Brain microvascular endothelial cell (primary cell): ENCODE measurements at regions not wholly inside any gene's neighbourhood (a gene's known extent, or its start where the extent isn't known, plus 50 kb on each side); places are given as distances from the start of the nearest gene placed in this dataset.
"Not testable (repeated sequence)": the region's sequence is repeated elsewhere in the genome, so short reads cannot be mapped to it uniquely, and the experiment has no call there.

Experiments used
- DNase-seq: peaks from one replicate; pipeline ENCODE4 v3.0.0-alpha.2; 2020
- H3K27ac ChIP-seq: fragments of 250-450 bp; sonication (Bioruptor Pico); 2 replicates; pipeline ENCODE4 v1.5.1; 2020; ENCODE audit warnings: mild to moderate bottlenecking, moderate library complexity
- H3K27me3 ChIP-seq: fragments of 250-450 bp; sonication (Bioruptor Pico); replicated peaks from 2 replicates; pipeline ENCODE4 v1.5.1; 2020; ENCODE audit warnings: mild to moderate bottlenecking
- H3K36me3 ChIP-seq: fragments of 250-450 bp; sonication (Bioruptor Pico); replicated peaks from 2 replicates; pipeline ENCODE4 v1.5.1; 2020; ENCODE audit warnings: mild to moderate bottlenecking
- H3K4me3 ChIP-seq: 2 replicates; pipeline ENCODE4 v1.5.1; 2011; ENCODE audit warnings: low read depth, mild to moderate bottlenecking, control low read depth, low read length, moderate library complexity
- in situ Hi-C: cut with HindIII; loops from 2 replicates; pipeline ENCODE4 v1.10.0; 2017; ENCODE audit warnings: low sequenced_read_pairs, low pct_ligation_motif_present
- TF ChIP-seq, protein P1 (sequence below): IDR thresholded peaks from 2 replicates; pipeline ENCODE4 v1.5.1; 2011; ENCODE audit warnings: low read depth, mild to moderate bottlenecking, moderate library complexity, low read length, control low read depth, inconsistent platforms; ENCODE audit errors: missing control alignments

DNA sequence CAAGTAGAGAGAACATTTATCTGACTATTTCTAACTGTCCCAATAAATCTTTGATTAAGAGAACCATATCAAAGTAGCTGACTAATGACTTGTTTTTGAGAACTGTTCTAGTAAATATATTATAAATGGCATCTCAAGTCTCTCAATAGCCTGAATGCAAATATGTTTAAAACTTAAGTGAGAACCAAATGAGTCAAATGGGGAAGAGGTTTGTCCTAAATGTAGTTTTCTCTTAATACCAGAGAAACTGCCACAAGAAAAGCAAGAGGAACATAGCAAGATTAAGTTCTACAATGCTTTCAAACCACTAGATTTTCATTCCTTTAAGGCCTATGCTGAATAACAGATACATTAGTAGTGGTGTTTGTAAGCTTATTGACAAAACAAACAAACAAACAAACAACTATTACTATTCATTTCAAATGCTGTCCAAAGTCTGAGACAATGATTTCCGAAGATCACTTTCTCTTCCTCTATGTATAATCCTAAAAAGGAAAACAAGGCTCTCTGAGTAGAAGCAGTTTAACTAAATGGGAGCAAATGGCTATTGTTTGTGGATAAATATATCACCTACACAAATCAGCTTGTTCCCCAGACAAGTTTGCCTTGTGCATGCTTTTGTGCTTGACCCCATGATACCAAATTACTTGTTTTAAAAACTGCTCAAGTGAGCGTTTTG lies 408.4 kb upstream of the EMCN start:
- Histone ChIP-seq H3K27ac (no peak overlapping the region), H3K27me3 (no peaks in the 10 kb centered on the region), H3K36me3 (no peaks in the 10 kb centered on the region), H3K4me3 (no peak overlapping the region)
- TF ChIP-seq, protein P1, sequence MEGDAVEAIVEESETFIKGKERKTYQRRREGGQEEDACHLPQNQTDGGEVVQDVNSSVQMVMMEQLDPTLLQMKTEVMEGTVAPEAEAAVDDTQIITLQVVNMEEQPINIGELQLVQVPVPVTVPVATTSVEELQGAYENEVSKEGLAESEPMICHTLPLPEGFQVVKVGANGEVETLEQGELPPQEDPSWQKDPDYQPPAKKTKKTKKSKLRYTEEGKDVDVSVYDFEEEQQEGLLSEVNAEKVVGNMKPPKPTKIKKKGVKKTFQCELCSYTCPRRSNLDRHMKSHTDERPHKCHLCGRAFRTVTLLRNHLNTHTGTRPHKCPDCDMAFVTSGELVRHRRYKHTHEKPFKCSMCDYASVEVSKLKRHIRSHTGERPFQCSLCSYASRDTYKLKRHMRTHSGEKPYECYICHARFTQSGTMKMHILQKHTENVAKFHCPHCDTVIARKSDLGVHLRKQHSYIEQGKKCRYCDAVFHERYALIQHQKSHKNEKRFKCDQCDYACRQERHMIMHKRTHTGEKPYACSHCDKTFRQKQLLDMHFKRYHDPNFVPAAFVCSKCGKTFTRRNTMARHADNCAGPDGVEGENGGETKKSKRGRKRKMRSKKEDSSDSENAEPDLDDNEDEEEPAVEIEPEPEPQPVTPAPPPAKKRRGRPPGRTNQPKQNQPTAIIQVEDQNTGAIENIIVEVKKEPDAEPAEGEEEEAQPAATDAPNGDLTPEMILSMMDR, result no peak
- in situ Hi-C loops, result no loop called here
- DNase-seq, result no peak

DNA sequence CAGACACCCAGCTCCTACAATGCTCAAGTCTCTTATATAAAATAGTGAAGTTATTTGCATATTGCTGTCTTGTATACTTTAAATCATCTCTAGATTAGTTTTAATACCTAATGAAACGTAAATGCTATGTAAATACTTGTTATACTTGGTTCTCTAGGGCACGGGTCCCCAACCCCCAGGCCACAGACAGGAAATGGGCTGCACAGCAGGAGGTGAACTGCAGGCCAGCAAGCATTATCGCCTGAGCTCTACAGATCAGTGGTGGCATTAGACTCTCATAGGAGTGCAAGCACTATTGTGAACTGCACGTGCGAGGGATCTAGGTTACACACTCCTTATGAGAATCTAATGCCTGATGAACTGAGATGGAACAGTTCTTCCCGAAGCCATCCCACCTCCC lies 395.9 kb upstream of the EMCN start:
- in situ Hi-C loops, result no loop called here
- Histone ChIP-seq H3K27me3 (no peaks in the 10 kb centered on the region), H3K27ac (no peak overlapping the region), H3K36me3 (no peaks in the 10 kb centered on the region), H3K4me3 (no peak overlapping the region)
- no peak for DNase-seq
- TF ChIP-seq, protein P1, result no peak

DNA sequence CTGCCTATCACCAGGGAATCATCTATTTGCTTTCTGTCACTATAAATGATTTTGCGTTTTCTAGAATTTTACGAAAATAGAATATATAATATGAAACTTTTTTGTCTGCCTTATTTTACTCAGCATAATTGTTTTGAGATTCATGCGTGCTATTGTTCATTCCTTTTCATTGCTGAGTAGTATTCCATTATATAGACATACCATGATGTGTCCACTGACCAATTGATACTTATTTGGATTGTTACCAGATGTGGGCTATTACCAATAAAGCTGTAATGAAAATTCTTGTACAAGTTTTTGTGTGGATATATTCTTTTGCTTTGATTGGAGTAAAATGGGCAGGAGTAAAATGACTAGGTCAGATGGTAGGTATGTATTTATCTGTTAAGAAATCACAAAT lies 390.7 kb upstream of the EMCN start:
- no peaks in the 10 kb centered on the region for H3K27me3 ChIP-seq
- in situ Hi-C loops, result no loop called here
- DNase-seq, result no peak
- TF ChIP-seq, protein P1, result no peak
- no peak overlapping the region for H3K27ac ChIP-seq
- no peak overlapping the region for H3K4me3 ChIP-seq
- no peaks in the 10 kb centered on the region for H3K36me3 ChIP-seq

DNA sequence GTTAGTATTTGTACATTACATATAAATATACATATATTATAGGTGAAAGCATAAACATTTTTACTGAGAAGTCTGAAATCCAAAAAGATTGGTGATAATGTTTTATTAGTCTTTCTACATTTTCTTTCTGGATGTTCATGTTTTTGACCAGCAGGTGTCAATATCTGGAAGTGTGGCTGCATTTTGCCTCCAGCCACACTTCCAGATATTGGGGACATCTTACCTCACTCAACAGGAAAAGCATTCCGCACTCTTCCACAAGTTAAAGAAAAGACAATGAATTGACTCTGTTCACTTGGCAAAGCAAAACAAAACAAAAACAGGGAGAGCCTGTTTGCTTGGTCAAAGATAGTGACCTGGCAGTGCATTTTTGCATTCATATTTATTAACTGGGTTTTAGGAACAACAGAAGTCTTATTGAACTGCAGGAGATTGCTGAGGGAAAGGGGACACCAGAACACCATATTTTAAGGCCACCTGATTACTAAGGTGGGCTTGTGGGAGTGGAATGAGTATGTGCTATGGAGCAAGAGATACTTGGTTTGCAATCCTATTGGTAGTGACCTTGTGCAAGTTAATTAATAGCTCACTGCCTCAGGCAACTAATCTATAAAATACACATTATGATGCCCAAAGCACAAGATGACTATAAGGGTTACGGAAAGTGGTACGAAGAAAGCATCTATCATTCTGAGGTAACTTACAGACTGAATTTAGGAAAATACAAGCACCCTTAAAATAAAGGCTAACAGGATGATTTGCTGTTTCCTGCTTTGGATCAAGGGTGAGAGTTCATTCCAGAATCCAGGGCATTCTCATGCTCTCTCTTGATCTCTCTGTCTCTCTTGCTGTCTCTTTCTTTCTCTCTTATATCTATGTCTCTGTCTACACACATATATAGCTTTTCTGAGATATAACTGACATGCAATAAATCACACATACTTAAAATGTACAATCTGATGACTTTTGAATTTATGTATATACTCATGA lies 389.9 kb upstream of the EMCN start:
- H3K27ac ChIP-seq, result no peak overlapping the region
- H3K27me3 ChIP-seq, result no peaks in the 10 kb centered on the region
- no peak overlapping the region for H3K4me3 ChIP-seq
- in situ Hi-C loops, result no loop called here
- TF ChIP-seq, protein P1, result peak; percentile 51
- DNase-seq, result no peak
- no peaks in the 10 kb centered on the region for H3K36me3 ChIP-seq

DNA sequence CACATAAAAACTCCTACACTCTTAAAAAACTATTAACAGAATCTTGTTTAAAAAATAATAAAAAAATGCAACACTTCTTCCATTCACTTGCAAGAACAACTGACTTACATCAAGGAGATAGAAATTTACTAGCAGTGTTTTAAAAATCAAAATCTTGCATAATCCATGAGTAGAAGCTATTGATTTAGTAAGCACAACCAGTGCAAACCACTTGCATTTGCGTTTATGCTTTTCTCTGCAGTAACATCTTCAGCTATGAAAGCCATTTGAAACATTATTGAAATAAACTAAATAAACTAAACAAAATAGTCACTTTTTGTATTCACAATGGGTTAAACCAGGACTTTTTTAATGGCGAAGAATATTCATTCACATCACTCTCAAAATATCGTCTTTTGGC lies 389.2 kb upstream of the EMCN start:
- TF ChIP-seq, protein P1, result no peak
- H3K4me3 ChIP-seq, result no peak overlapping the region
- H3K27ac ChIP-seq, result no peak overlapping the region
- in situ Hi-C loops, result no loop called here
- no peaks in the 10 kb centered on the region for H3K27me3 ChIP-seq
- no peak for DNase-seq
- H3K36me3 ChIP-seq, result no peaks in the 10 kb centered on the region

DNA sequence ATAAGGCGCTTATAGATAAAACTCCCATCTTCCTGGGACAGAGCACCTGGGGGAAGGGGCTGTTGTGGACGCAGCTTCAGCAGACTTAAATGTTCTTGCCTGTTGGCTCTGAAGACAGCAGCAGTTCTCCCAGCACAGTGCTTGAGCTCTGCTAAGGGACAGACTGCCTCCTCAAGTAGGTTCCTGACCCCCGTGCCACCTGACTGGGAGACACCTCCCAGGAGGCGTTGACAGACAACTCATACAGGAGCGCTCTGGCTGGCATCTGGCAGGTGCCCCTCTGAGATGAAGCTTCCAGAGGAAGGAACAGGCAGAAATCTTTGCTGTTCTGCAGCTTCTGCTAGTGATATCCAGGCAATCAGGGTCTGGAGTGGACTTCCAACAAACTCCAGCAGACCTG lies 383.1 kb upstream of the EMCN start:
- H3K36me3 ChIP-seq, H3K27me3 ChIP-seq, H3K4me3 ChIP-seq, H3K27ac ChIP-seq, DNase-seq, in situ Hi-C loops: not testable (repeated sequence)
